HS-5 (cell line): ENCODE measurements at regions not wholly inside any gene's neighbourhood (a gene's known extent, or its start where the extent isn't known, plus 50 kb on each side); places are given as distances from the start of the nearest gene placed in this dataset.

Experiments used
- DNase-seq: peaks from one replicate; pipeline ENCODE4 v3.0.0-alpha.2; 2012; ENCODE audit warnings: low read depth

DNA sequence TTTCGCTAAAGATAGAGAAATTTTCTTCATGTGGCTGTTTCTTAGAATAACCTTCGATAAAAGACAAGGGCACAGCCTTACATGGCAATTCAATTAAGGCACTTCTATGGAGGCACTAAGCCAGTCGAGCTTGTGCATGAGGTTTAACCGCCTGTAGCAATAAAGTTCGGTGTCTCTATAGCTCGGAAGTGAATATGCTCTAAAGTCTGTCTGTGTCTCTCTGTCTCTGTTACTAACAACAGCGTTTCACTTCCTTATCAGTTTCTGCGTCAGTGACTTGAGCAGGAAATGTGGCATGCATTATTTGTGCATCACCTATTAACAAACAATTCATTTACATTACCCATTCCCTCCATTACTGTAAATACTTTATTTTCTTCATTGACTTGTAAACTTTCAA is 365.1 kb upstream of the NETO1 start:
- DNase-seq, result no peak

DNA sequence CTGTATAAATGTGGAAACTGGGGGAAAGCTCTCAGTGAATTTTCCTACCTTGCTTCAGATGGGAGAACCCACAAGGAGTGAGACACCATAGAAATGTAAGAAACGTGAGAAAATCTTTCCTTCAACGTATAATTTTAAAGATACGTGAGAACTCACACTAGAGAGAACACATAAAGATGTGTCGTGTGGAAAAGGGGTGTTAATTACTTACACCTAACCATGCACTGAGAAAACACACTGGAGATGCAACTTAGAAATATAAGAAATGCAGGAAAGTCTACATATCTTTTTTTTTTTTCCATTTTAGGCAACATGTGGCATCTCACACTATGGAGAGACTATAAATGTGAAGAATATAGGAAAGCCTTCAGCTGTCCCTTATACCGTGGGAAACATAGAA is 352.9 kb upstream of the NETO1 start:
- no peak for DNase-seq

DNA sequence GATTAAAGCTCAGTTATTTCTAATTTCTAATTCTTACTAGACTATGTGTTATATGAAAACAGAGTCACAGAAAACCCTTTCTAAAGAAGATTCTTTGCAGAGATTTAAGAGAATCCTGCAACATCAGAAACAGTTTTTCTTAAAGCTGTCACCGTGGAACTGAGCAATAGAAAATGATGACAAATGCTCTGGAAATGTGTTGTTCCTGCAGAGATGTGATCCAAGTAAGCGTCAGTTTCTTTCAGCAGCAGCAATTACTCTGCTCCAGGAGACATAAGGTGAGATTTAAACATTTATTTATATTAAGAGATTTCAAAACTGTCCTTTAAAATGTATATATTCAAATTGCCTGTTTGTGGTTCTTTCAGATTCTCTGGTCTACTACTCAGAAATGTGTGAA is 350.5 kb upstream of the NETO1 start:
- no peak for DNase-seq

DNA sequence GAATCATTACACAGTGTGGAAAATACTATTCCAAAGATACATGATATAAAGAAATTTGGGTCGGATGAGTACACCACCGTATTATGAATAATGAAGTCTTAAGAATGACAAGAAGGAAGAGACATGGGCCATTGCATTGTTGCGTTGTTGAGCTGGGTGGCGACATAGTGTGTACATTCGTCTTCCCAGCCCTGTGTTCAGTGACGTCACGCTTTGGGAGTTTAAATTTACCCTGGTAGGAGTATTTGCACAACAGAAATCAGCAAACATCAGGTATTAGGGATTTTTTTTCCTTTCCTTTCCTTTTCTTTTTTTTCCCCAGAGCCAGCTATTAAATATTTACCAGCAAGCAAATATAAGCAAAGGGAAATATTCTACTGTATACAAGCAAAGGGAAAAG is 347.2 kb upstream of the NETO1 start:
- DNase-seq, result no peak

DNA sequence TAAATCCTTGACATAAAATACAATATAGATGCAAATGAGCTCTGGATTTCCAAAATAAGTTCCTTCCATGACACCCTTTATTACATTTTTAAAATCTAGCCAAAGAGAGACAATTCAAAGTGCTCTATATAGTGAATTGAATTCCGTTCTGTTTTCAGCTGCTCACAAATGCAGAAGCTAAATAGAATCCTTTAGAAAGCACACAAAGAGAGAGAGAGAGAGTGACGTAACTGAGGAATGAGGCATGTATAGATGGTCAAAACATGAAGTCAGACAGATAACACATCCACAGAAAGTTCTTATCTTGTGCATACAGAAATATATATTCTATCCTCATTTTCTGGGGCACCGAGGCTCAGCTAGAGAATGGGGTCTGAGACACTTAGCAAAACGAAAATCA is 344.7 kb upstream of the NETO1 start:
- DNase-seq, result no peak

DNA sequence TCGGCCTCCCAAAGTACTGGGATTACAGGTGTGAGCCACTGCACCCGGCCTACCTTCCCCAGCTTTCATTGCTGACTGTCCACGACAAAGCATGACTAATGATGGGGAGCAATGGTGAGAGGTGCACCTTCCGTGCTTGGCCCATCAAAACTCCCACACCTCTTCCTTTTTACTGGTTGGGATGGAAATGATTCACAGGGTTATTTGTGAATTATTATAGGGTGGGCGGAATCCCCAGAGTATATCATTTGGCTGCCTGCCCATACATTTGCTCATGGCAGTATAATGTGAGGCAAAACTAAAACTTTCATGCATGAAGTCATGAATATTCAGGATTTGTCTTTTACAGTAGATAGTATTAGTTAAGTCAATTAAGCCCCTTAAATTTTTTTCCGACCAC is 334.2 kb upstream of the NETO1 start:
- no peak for DNase-seq

DNA sequence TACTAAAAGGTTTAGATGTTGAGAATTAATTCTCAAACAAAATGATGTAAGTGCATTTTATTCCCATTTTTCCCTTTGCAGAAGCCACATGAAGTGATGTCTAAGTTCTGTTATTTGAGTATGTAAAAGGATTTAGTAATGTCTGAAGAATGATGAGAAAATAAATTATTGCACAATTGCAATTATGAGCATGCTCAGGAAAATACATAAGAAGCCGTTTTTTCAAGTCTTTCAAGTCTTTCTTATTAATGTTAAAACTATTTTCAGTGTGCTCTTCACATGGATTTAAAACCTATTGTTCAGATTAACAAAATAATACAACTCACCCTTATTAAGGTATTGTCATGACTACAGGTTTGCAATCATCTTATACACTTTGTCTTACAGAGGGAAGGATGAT is 331.4 kb upstream of the NETO1 start:
- peak; percentile 4 for DNase-seq

DNA sequence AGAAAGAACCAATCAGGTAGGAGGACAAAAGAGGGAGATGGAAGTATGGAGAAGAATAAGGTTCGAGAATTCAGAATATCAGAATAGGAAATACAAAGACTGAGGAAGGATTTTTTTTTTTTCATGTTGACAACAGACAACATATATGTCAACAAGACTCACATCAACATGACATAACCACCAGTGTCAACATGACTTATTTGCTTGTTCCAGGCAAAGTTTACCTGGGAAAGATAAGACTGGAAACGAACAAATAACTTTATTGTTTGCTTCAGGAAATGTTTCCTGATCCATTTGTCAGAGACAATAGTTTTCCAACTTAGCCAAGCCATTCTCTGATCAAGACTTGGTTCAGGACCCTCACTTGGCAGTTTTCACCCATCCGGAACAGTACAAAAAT is 321.9 kb upstream of the NETO1 start:
- DNase-seq, result no peak

DNA sequence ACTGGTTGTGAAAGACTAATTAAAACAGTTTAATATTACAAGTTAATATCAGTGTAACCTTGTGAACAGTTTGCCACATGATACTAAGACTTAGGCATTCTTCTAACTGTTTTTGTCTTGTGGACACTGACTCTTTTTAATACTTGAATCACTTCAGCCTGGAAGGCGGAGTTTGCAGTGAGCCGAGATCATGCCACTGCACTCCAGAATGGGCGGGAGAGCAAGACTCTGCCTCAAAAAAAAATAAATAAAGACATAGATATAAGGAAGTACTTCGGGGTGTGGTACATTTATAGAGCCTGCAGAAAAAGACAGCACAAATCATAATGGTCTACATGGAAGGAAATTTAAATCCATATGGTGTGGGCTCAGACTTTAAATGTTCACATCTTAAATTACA is 300.4 kb upstream of the NETO1 start:
- no peak for DNase-seq

DNA sequence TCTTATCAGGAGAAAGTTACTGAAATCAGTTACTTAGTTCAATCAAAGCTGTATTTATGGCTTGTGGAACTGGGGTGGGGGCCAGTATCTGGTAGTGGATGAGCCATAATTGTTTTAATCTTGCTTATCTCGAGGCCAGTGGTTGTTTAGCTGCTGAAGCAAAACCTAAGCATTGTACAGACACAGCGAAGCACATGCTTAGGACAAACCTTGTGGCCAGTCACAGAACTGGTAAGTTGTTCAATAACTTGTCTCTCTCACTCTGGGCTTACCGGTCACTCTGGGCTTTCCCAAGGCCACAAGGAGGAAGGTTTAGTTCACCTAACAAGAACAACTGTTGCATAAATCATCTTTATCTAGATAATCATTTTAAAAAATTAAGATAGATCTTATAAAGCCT is 296.6 kb upstream of the NETO1 start:
- no peak for DNase-seq

DNA sequence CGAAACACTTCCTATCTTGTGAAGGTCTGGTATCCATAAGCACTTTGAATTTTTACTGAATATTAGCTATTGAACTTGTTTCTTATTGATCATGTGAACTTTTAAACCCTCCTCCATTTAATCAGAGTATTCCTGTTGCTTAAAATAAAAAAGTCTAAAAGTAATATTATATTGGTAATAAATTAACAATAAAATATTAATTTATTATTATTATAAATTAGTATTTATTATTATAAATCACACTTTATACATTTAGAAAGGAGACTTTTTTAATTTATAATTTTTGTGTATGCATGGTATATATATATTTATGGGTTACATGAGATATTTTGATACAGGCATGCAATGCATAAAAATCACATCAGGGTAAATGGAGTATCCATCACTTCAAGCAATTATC is 295.4 kb upstream of the NETO1 start:
- DNase-seq, result no peak

DNA sequence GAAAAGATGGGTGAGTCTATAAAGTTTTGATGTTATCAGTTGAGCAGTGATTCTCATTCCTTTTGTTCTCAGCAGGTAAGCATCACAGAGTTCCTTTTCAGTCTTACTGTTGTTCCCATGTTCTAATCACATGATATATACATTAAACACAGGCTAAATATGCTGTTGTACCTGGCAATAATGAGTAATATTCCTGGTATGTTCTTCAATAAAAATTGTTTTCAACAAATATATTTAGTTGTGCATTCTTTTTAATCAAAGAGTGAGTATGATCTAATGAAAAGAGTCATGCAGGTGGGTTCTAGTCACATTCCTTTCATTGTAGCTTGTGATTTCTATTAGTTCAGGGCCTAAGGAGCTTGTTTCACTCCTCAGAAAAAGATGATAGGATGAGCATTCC is 288.3 kb upstream of the NETO1 start:
- DNase-seq, result no peak

DNA sequence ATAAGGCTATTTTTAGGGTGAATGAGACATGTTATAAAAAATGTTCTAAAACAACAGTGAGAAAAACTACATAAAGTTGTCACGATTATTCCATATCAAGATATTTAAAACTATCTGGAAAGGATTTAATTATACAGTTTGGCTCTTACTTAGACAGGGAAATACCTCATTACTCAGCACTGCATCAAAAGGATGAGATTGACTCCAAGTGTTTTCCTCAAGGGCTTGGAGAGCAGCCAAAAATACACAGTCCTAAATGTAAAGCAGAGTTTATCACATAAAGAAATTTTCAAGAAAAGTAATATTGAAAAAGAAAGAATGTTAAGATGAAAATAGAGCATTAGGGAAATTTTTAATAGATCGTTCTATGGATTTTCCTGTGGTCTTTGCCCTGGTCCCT is 285.5 kb upstream of the NETO1 start:
- DNase-seq, result no peak

DNA sequence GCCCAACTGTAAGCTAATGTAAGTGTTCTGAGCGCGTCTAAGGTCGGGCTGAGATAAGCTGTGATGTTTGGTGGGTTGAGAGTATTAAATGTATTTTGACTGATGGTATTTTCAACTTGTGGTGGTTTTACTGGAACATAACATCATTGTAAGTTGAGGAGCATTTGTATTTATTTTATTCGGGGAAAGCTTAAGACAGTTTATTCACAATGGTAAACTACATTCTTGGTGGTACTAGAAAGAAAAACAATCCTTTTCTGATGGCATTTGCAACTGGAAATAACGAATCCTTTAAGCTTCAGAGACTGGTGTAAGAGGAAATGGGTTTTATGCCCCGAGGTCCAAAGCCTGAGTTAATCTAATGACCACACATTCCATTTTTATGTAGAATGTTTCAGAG is 283.3 kb upstream of the NETO1 start:
- no peak for DNase-seq

DNA sequence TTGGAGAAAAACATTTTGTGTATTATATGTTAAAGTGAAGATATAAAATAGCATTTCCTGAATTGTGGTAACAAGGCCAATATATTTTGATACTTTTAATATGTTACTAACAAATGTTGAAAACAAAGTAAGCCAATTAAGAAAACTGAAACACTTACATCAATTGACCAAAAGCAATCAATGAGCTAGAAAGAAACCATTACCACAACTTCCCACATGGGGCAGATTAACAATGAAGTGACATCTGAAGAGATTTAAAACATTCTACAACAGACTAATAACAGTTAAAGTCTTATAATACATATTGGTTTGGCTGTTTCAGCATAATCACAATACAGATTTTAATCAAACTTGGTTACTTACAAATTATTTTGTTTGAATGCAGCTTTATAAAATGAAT is 282.4 kb upstream of the NETO1 start:
- no peak for DNase-seq

DNA sequence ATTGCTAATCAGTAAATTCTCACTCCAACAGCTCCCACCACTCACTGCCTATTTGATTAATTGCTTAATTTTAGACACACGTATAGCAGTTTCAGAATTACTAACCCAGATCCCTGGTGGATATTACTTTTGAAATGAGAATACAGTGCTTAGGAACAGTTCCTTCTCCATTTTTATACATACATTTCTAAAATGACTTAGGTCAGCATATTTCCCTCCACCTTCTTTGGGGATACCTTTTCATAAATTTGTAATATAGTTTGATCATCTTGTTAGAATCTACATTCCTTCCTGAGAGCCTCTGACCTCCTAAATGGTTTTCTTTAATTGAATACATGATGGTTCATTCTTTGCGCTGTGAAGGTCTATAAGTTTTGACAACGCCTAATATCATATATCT is 279.8 kb upstream of the NETO1 start:
- no peak for DNase-seq

DNA sequence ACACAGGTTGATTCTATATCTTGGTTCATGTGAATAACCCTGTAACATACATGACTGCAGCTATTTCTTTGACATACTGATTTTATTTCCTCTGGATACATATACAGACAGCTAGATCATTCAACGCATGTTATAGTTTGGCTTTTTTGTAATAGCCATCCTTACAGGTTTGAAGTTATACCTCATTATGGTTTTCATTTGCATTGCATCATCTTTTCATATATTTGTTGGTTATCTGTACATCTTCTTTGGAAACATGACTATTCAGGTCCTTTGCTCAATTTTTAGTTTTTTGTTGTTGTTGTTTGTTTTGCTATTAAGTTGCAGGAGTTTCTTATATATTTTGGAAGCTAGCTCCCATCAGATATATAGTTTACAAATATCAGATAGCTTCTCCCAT is 276.2 kb upstream of the NETO1 start:
- DNase-seq, result no peak

DNA sequence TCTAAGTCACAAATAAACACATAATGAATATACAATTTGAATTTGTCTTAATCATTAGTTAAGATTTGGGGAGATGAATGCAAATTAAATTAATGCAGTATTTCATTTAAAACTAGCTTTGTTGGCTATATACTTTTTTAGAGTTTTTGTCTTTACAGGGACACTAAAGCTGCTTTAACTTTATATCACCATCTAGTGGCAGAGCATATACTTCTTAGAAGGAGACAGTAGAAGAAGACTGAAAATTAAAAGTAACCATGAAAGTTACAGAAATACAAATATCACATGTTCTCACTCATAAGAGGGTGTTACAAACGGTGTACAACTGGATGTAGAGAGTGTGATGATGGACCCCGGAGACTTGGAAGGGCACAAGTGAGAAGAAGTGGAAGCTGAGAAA is 268.3 kb upstream of the NETO1 start:
- no peak for DNase-seq

DNA sequence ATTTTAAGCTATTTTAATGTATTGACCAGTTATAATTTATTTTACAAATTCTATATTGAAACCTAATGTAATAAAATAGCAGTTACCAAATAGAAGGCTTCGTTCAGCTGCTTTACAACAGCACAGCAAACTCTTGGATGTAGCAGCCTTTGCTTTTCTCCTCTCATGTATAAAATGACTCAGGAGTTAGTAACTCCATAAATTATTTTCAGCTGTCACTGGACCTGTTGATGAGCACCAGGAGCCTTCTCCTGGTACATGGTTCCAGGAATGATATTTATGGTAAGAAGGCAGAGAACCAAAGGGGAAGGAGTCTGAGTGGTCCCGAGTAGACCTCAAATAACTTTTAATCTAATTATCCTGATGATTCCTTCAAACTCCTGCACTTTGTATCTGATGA is 256.4 kb upstream of the NETO1 start:
- no peak for DNase-seq

DNA sequence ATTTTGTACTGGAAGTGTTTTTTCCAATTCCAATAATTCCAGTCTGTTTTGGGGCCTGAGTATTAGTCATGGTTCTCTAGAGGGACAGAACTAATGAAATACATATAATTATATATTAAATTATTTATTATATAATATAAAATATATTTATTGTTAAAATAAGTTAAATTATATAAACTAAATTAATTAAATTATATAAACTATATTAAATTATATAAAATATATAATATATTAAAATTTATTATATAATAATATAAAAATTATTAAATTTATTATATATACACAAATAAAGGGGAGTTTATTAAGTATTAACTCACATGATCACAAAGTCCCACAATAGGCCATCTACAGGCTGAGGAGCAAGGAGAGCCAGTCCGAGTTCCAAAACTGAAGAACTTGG is 253.4 kb upstream of the NETO1 start:
- DNase-seq, result no peak

DNA sequence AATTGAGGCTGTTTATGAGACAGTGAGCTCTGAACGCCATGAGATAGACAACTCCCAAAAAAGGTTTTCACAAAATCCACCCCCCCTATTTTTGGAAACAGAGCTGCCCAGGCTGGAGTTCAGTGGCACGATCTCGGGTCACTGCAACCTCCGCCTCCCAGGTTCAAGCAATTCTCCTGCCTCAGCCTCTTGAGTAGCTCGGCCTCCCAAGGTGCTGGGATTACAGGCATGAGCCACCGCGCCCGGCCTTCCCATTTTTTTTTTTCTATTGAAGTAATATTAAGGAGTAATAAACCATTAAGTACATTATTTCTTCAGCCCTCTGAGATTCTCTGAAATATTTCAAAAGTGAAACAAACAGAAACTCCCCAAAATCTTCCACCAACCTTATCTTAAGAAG is 252.8 kb upstream of the NETO1 start:
- no peak for DNase-seq

DNA sequence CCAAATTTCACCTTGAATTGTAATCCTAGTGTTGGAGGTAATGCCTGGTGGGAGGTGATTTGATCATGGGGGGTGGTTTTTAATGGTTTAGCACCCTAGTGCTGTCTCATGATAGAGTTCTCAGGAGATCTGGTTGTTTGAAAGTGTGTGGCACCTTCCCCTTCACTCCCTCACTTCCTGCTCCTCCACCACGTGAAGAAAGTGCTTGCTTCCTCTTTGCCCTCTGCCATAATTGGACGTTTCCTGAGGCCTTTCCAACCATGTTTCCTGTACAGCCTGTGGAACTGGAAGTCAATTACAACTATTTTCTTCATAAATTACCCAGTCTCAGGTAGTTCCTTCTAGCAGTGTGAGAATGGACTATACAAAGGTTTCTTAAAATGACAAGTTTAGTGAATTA is 251.8 kb upstream of the NETO1 start:
- no peak for DNase-seq

DNA sequence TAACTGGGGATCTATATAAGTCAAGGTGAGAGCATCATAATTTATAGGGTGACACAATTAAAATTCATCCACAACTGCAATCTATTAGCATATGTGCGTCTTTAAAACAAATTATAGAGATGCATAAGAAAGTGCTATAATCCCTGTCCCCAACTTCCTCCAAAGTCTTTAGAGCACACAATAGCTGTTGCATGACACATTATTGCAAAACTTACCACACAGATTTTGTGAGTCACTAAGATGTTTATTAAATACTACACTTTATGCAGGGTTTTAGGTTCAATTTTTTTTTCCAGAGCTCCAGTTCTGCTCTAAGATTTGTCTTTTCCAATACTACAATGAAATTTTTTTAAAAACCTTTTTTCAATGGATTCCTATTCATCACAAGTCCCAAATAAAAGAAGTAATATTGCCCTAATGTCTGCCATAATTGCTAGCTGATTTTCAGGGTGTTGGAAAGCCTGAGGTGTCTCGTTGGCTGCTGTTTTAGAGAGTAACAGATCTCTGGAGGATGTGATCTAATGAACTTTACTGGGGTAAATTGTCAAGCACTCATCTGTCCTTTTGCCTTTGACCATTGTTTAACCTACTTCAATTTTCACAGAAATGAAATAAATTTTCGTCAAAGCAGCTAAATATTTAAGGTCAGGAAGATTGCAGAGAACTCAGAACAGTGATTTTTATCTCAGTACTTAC is 250.5 kb upstream of the NETO1 start:
- peak; percentile 33 for DNase-seq

DNA sequence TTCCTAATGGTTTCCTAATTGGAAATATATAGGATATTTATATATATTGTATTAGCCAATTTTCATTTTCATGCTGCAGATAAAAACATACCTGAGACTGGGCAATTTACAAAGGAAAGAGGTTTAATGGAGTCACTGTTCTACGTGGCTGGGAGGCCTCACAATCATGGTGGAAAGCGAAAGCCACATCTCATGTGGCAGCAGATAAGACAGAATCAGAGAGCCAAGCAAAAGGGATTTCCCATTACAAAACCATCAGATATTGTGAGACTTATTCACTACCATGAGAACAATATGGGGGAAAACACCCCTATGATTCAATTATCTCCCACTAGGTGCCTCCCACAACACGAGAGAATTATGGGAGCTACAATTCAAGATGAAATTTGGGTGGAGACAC is 242.5 kb upstream of the NETO1 start:
- DNase-seq, result no peak

DNA sequence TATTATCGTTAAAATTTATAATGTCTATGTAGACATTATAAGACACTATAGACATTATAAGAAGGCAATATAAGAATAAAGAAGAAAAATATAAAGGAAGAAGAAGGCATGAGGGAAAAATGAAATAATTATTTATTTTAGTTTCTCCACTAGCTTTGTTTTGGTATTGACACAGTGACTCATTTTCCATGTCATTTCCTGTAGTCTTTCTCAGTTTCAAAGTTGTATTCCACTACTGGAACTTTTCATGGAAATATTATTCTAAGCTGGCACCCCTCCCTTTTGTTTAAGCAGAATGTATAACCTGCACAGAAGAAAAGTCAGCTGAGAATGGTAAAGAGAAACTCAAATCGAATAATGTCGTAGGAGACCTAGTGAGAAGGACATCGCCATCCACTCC is 234.2 kb upstream of the NETO1 start:
- no peak for DNase-seq
